A172 (cell line): ENCODE measurements at regions not wholly inside any gene's neighbourhood (a gene's known extent, or its start where the extent isn't known, plus 50 kb on each side); places are given as distances from the start of the nearest gene placed in this dataset.
A peak's percentile ranks its signal among the peaks of the same experiment; 100 is the strongest.
"Not testable (repeated sequence)": the region's sequence is repeated elsewhere in the genome, so short reads cannot be mapped to it uniquely, and the experiment has no call there.

ENCODE experiments used
- DNase-seq: peaks from one replicate; pipeline ENCODE4 v3.0.0-alpha.2; 2015; ENCODE audit warnings: low spot score

GRCh38 chr2:175687465-175687864, 314.6 kb downstream of the LNPK start:
- no peak for DNase-seq

GRCh38 chr2:175686002-175686401, 316.1 kb downstream of the LNPK start:
- no peak for DNase-seq

- peak; percentile 4 for DNase-seq
Measured at GRCh38 chr2:175684466-175684865, 317.6 kb downstream of the LNPK start.

DNA sequence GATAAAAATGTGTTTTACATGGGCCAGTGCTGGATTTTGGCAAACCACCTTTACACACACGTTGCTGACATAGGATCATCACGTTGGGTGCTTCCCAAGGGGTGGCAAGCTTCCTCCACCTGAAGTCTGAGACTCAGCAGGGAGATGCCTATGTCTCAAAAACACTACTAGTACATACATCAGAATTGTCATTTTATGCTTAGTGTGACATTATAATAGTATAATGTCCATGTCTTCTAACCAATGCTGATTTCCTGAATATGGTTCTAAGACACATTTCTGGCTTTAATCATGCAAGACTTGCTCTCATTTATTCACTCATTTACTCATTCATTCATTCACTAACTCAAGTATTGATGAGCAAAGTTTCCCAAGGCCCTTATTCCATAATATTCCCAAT, 322.3 kb downstream of the LNPK start:
- no peak for DNase-seq

DNA sequence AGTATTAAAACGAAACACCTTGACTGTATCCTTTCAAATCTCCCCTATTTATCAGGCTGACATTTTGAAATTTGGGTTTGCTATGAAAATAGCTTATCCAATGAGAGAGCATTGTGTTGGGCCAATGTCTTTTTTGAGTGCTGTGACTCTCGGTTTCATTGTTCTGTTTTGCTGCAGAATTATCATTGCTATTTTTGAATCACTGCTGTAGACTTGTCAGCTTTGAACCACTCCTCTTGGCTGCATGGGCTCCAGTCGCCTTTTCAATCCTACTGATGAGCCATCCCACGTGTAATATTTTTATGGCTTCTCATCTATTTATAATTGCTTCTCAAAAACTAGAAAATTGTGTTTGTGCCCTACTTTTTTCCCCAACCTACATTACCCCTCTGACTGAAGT, 322.8 kb downstream of the LNPK start:
- DNase-seq, result no peak

DNA sequence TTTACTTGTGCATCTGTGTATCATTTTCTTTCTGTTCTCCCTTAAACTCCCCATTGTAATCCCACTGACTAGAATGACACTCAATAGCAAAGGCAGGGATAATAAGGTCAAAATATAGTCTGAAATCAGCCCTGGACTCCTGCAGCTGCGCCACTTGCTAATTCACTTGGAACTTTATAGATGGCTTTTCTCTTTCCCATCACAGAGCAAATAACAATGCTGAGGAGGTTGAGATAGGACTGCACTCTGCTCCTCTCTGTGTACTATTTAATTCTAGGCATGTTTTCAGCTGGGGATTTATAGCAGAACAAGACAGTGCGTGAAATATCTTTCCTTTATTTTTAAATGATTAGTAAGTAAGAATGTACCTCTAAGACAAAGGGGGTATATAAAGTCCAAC, 324.2 kb downstream of the LNPK start:
- no peak for DNase-seq

DNA sequence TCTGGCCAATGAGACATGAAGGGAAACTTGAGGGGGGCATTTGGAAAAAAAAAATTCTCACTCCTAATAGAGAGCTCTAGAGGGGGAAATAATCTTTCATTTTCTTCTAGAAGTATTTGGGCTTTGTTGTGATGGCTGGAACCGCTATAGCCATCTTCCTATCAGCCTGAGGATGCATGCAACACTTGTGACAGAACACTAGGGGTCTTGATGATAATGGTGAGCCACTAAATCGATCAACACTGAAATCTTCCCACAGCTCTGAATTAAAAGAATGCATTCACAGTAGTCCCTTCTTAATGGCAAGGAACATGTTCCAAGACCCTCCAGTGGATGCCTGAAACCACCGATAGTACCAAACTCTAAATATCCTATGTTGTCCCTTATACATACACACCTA, 325.3 kb downstream of the LNPK start:
- DNase-seq, result no peak

GRCh38 chr2:175668804-175669203, 333.3 kb downstream of the LNPK start:
- DNase-seq, result not testable (repeated sequence)

DNA sequence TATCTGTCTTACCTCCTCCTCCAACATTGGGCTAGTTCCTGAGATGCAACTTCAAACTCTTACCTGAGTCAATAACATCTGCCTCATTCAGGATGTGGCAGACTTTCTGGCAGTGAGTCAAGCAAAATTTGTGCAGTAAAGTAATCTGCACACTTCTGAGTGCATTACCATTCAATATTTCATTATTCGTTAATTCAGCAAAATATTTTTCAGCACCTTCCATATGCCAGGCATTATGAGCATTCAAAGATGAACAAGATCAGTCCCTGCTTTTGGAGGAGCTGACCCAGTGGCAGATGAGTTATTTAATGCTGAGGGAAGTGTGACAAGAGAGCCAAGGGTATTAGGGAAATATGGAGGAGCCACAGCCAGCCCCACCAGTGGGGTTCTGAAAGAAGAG, 339.7 kb downstream of the LNPK start:
- no peak for DNase-seq

GRCh38 chr2:175648577-175649063, 353.4 kb downstream of the LNPK start:
- no peak for DNase-seq

DNA sequence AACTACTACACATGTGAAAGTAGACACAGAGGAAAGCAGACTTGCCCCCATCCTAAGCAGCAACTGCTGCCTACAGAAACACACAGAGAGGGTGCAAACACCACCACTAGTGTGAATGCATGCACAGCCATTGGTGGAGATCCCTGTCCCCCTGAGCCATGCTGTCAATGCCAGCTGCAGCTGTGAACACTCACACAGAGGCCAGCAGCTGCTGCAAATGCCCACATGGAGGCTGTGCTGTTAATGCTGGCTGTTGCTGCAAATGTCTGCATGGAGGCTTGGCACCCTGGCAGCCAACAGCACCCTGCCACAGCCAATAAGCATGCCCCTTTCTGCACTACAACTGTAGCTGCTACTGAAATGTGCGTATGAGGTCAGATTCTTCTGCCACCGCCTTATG, 355.0 kb downstream of the LNPK start:
- no peak for DNase-seq

DNA sequence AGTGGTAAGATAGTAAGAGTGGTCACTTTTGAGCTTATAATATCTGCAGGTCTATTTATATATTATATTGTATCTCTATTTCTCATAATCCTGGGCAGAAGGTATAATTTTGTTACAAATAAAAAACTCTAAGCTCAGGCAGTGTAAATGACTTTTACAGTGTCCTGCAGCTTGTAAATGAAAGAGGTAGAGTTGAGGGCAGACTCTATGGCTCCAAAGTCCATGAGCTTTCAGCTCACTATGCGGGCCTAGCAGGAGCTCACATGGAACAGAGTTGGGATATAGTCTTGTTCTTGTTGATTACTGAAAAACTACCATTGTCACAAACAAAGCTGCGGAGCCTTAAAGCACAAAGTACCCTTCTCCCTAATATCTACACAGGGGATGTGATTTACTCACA, 361.4 kb downstream of the LNPK start:
- DNase-seq, result no peak

GRCh38 chr2:175633227-175633626, 368.8 kb downstream of the LNPK start:
- DNase-seq, result no peak

- no peak for DNase-seq
Measured at GRCh38 chr2:175631245-175631623, 370.8 kb downstream of the LNPK start.

DNA sequence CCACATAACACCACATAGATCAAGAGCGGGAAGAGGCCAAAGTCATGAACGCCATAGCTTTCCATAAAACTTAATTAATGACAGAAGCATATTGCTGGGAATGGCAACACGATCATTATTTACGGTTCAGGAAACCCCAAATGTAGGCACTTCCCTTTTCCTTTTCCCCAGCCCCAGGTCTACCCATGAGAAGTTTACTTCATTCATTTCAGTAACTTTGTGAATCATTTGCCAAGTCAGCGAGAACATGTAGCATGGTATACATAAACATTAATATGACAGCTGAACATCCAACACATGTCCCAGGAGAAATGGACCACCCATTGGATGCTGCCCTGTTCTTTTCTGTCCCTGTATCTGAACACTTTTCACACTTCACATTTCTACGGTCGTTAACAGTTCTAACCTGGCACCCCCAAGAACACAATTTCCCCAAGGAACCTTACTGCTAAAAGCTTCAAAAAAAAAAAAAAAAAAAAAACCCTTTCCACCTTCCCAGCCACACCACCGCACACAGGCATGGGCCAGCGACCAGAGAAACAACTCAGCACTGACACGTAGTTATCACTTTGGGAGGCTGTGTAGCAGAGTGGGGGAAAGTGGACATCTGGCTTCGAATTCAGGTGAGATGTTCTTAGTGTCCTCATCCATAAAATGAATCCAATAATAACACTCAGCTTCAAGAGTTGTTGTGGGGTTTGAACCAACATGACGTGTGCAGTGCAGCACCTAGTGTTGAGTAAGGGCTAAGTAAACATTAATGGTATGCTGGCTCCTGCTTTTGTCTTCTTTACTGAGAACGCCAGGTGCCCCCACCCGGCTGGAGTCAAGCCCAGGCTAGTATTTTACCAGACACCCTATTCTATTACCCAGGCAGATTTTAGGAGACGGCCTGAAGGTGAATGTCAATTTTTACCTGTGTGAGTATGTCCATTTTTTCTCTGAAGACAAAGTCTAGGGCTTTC, 371.5 kb downstream of the LNPK start:
- no peak for DNase-seq

DNA sequence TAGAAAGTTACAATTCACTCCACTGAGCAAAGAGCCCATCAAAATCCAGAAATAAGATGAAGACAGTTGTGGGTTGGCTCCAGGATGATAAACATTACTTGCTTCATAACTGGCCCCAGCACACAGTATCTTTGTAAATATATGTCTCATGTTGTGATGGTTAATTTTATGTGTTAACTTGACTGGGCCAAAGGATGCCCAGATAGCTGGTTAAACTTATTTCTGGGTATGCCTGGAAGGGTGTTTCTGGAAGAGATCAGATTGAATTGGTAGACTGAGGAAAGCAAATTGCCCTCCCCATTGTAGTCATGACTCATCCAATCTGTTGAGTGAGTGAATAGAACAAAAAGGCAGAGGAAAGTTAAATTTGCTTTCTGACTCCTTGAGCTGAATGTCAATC, 373.8 kb downstream of the LNPK start:
- no peak for DNase-seq

- peak; percentile 23 for DNase-seq
Measured at GRCh38 chr2:175627405-175627804, 374.7 kb downstream of the LNPK start.

- DNase-seq, result no peak
Measured at GRCh38 chr2:175626796-175627195, 375.3 kb downstream of the LNPK start.

DNA sequence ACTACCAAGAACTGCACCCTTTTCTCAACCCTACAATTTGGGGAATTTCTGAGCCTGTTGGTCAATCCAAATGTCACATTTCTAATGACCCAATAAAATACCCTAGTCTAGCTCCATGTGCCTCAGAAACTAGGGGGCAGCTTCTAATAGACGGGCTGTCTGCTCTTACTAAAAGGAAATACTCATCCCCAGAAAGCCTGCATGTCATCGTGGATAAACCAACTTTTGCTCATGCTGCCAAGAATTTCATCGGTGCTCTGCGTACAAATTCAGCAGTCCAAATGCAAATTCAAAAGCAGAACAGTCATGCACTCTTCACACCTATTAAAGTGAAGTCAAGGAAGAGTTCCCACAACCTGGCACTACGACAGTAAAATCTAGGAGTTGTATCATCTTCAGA, 377.3 kb downstream of the LNPK start:
- no peak for DNase-seq

- DNase-seq, result no peak
Measured at GRCh38 chr2:175624211-175624761, 377.8 kb downstream of the LNPK start.

GRCh38 chr2:175621821-175622220, 380.2 kb downstream of the LNPK start:
- no peak for DNase-seq

GRCh38 chr2:175620106-175620505, 382.0 kb downstream of the LNPK start:
- no peak for DNase-seq
